Duodenal mucosa (tissue), 2 donors: ENCODE measurements at regions not wholly inside any gene's neighbourhood (a gene's known extent, or its start where the extent isn't known, plus 50 kb on each side); places are given as distances from the start of the nearest gene placed in this dataset.

Experiments
- H3K27ac ChIP-seq: one replicate; pipeline ENCODE4 v1.7.0; 2013; ENCODE audit warnings: low read depth, low read length
- H3K27me3 ChIP-seq, 2 donors: one replicate each; pipeline ENCODE4 v1.7.0; 2013; ENCODE audit warnings: low read length in 2 of 2, control low read depth in 1 of 2; ENCODE audit not compliant: insufficient read depth in 2 of 2, control insufficient read depth in 1 of 2
- H3K36me3 ChIP-seq, 2 donors: one replicate each; pipeline ENCODE4 v1.7.0; 2013; ENCODE audit warnings: low read length in 2 of 2, control low read depth in 1 of 2; ENCODE audit not compliant: insufficient read depth in 2 of 2, control insufficient read depth in 1 of 2
- H3K4me1 ChIP-seq, 2 donors: one replicate each; pipeline ENCODE4 v1.7.0; 2013; ENCODE audit warnings: low read length in 2 of 2, control low read depth in 1 of 2; ENCODE audit not compliant: insufficient read depth in 2 of 2, control insufficient read depth in 1 of 2
- H3K4me3 ChIP-seq, 2 donors: one replicate each; pipeline ENCODE4 v1.7.0; 2013; ENCODE audit warnings: low read length in 2 of 2, low read depth in 1 of 2
- H3K9ac ChIP-seq, 2 donors: one replicate each; pipeline ENCODE4 v1.7.0; 2013; ENCODE audit warnings: low read length in 2 of 2, low read depth in 1 of 2
- H3K9me3 ChIP-seq, 2 donors: one replicate each; pipeline ENCODE4 v1.7.0; 2013; ENCODE audit warnings: low read length in 2 of 2, control low read depth in 1 of 2; ENCODE audit not compliant: control insufficient read depth in 1 of 2

- no peaks in the 10 kb centered on the region for H3K9me3 ChIP-seq
- no peaks in the 10 kb centered on the region for H3K4me1 ChIP-seq
- no peak overlapping the region for H3K9ac ChIP-seq
- H3K27ac ChIP-seq = no peak overlapping the region
- no peaks in the 10 kb centered on the region for H3K27me3 ChIP-seq
- no peak overlapping the region for H3K4me3 ChIP-seq
- H3K36me3 ChIP-seq = no peaks in the 10 kb centered on the region
These were observed 258.2 kb downstream of the PARN start for GRCh38 chr16:14371778-14372431.

- Histone ChIP-seq H3K4me1 (no peaks in the 10 kb centered on the region), H3K9me3 (no peaks in the 10 kb centered on the region), H3K27ac (no peak overlapping the region), H3K9ac (no peak overlapping the region), H3K27me3 (no peaks in the 10 kb centered on the region), H3K36me3 (no peaks in the 10 kb centered on the region), H3K4me3 (no peak overlapping the region)
These were observed 259.3 kb downstream of the PARN start for GRCh38 chr16:14370736-14371234.

- no peaks in the 10 kb centered on the region for H3K36me3 ChIP-seq
- no peak overlapping the region for H3K4me3 ChIP-seq
- H3K27ac ChIP-seq = no peak overlapping the region
- no peaks in the 10 kb centered on the region for H3K9me3 ChIP-seq
- no peaks in the 10 kb centered on the region for H3K27me3 ChIP-seq
- H3K4me1 ChIP-seq = no peaks in the 10 kb centered on the region
- no peak overlapping the region for H3K9ac ChIP-seq
These were observed 260.1 kb downstream of the PARN start for GRCh38 chr16:14369734-14370598.

GRCh38 chr16:14368399-14368798, 261.7 kb downstream of the PARN start:
- no peaks in the 10 kb centered on the region for H3K36me3 ChIP-seq
- H3K4me1 ChIP-seq = no peaks in the 10 kb centered on the region
- no peak overlapping the region for H3K4me3 ChIP-seq
- H3K27ac ChIP-seq = no peak overlapping the region
- no peak overlapping the region for H3K9ac ChIP-seq
- H3K27me3 ChIP-seq = no peaks in the 10 kb centered on the region
- no peaks in the 10 kb centered on the region for H3K9me3 ChIP-seq

GRCh38 chr16:14366974-14367707, 262.9 kb downstream of the PARN start:
- Histone ChIP-seq H3K9ac (no peak overlapping the region), H3K27me3 (no peaks in the 10 kb centered on the region), H3K36me3 (no peaks in the 10 kb centered on the region), H3K4me1 (no peaks in the 10 kb centered on the region), H3K9me3 (no peaks in the 10 kb centered on the region), H3K4me3 (no peak overlapping the region), H3K27ac (no peak overlapping the region)

- Histone ChIP-seq H3K36me3 (no peaks in the 10 kb centered on the region), H3K4me1 (no peaks in the 10 kb centered on the region), H3K27me3 (no peaks in the 10 kb centered on the region), H3K9ac (no peak overlapping the region), H3K27ac (no peak overlapping the region), H3K9me3 (no peaks in the 10 kb centered on the region), H3K4me3 (no peak overlapping the region)
These were observed 263.6 kb downstream of the PARN start for GRCh38 chr16:14366447-14366846.

- H3K27ac ChIP-seq = no peak overlapping the region
These were observed 264.7 kb downstream of the PARN start for GRCh38 chr16:14365200-14365851.

GRCh38 chr16:14364386-14365199, 265.5 kb downstream of the PARN start:
- Histone ChIP-seq H3K27ac (no peak overlapping the region), H3K27me3 (no peaks in the 10 kb centered on the region), H3K4me1 (no peaks in the 10 kb centered on the region), H3K9ac (no peak overlapping the region), H3K4me3 (peak overlapping the region in 1 of 2 donors; percentile 35), H3K9me3 (no peaks in the 10 kb centered on the region), H3K36me3 (no peaks in the 10 kb centered on the region)

More at GRCh38 chr16:14365200-14365851, 264.7 kb downstream of the PARN start:
- H3K4me1 ChIP-seq = no peaks in the 10 kb centered on the region
- H3K9ac ChIP-seq = no peak overlapping the region
- no peak overlapping the region for H3K4me3 ChIP-seq
- no peaks in the 10 kb centered on the region for H3K27me3 ChIP-seq
- no peaks in the 10 kb centered on the region for H3K9me3 ChIP-seq
- no peaks in the 10 kb centered on the region for H3K36me3 ChIP-seq

- Histone ChIP-seq H3K4me3 (no peak overlapping the region), H3K4me1 (no peaks in the 10 kb centered on the region), H3K9ac (no peak overlapping the region), H3K9me3 (no peaks in the 10 kb centered on the region), H3K36me3 (no peaks in the 10 kb centered on the region), H3K27ac (no peak overlapping the region), H3K27me3 (no peaks in the 10 kb centered on the region)
These were observed 266.0 kb downstream of the PARN start for GRCh38 chr16:14364112-14364385.
